Esophagus muscularis mucosa (tissue), 4 donors: ENCODE measurements at regions not wholly inside any gene's neighbourhood (a gene's known extent, or its start where the extent isn't known, plus 50 kb on each side); places are given as distances from the start of the nearest gene placed in this dataset.
"Not testable (repeated sequence)": the region's sequence is repeated elsewhere in the genome, so short reads cannot be mapped to it uniquely, and the experiment has no call there.

Source experiments
- DNase-seq: peaks from one replicate; pipeline ENCODE4 v3.0.0-alpha.2; 2017; ENCODE audit errors: extremely low spot score
- H3K27ac ChIP-seq, 4 donors: fragments of 200-600 bp; sonication (generic); replicated peaks in 1 of 4; 1 replicate in 3 of 4; 2 replicates in 1 of 4; pipeline ENCODE4 v1.5.1; 2016 to 2019; ENCODE audit warnings: mild to moderate bottlenecking in 1 of 4
- H3K27me3 ChIP-seq, 4 donors: fragments of 200-600 bp; sonication (generic); one replicate each; pipeline versions ENCODE4 v1.5.1 to v1.6.0; 2016 to 2019
- H3K36me3 ChIP-seq, 4 donors: fragments of 200-600 bp; sonication (generic); one replicate each; pipeline ENCODE4 v1.5.1; 2016 to 2019
- H3K4me1 ChIP-seq, 4 donors: fragments of 200-600 bp; sonication (generic); one replicate each; pipeline ENCODE4 v1.5.1; 2016 to 2019
- H3K4me3 ChIP-seq, 4 donors: fragments of 200-600 bp; sonication (generic); 1 replicate in 2 of 4; 2 replicates in 2 of 4; pipeline ENCODE4 v1.5.1; 2016 to 2019; ENCODE audit warnings: mild to moderate bottlenecking in 4 of 4, moderate library complexity in 1 of 4
- H3K9me3 ChIP-seq, 4 donors: fragments of 200-600 bp; sonication (generic); 1 replicate in 3 of 4; 2 replicates in 1 of 4; pipeline ENCODE4 v1.5.1; 2016 to 2019
- CTCF ChIP-seq, 3 experiments: fragments of 200-600 bp in 2 of 3; fragments of 450-650 bp in 1 of 3; sonication (generic) in 2 of 3; IDR thresholded peaks; one replicate each; pipeline ENCODE4 v1.5.1; 2017 to 2019; ENCODE audit warnings: antibody characterized with exemption in 3 of 3, mild to moderate bottlenecking in 2 of 3, moderate library complexity in 1 of 3
- EP300 ChIP-seq: sonication (generic); formaldehyde crosslinking; IDR thresholded peaks from one replicate; pipeline ENCODE4 v1.6.1; 2017; ENCODE audit warnings: antibody characterized with exemption
- POLR2A ChIP-seq: fragments of 450-650 bp; IDR thresholded peaks from one replicate; pipeline ENCODE4 v1.6.1; 2017; ENCODE audit warnings: antibody characterized with exemption, moderate library complexity, mild to moderate bottlenecking, low read depth
- POLR2AphosphoS5 ChIP-seq, 2 donors: sonication (generic); formaldehyde crosslinking; IDR thresholded peaks; one replicate each; pipeline ENCODE4 v1.6.1; 2017; ENCODE audit warnings: antibody characterized with exemption in 2 of 2
- WGBS: methylation state at CpG from one replicate; pipeline ENCODE4 v1.1.5; 2018; 5-methylcytosine and 5-hydroxymethylcytosine counted together
- intact Hi-C: fragments of 100-400 bp; cut with DNase I; formaldehyde crosslinking; loops from one replicate; pipeline ENCODE4 v1.15.1; 2023

DNA sequence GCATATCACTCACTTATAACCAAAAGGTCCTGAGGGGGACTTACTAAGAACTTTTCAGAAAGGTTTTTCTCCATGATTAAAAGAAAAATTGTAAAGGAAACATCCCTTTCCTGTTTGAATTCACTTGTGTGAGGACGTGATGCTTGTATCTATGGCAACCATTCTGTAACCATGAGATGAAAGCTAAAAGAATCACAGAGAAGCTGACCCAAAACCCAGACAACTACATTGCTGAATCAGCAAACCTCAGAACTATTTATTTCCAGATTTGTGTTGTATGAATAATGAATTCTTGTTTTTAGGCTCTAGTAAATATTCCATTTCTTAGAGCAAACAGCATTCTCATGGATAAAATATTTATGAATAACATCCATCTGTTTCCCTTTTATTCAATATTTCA is 91.2 kb downstream of the RCHY1 start:
- DNase-seq, result no peak
- Histone ChIP-seq H3K27ac (no peak overlapping the region), H3K4me3 (no peak overlapping the region), H3K9me3 (no peaks in the 10 kb centered on the region), H3K36me3 (no peaks in the 10 kb centered on the region), H3K27me3 (no peaks in the 10 kb centered on the region), H3K4me1 (no peaks in the 10 kb centered on the region)
- intact Hi-C loops, result no loop called here
- no peak for TF ChIP-seq POLR2A
- no peak for TF ChIP-seq EP300
- TF ChIP-seq POLR2AphosphoS5 (IDR thresholded peaks at IDR 0.05), result no peak
- no peak for TF ChIP-seq CTCF (IDR thresholded peaks at IDR 0.05)
- WGBS, result 22% methylated on average over 1 of the region's 1 CpG

- DNase-seq, result no peak
- intact Hi-C loops, result no loop called here
- 82% methylated on average over 2 of the region's 2 CpGs for WGBS
- Histone ChIP-seq H3K36me3 (no peaks in the 10 kb centered on the region), H3K9me3 (peaks cover 0 to 8% (median 4%) of the 10 kb centered on the region in 4 donors), H3K4me1 (no peaks in the 10 kb centered on the region), H3K27ac (no peak overlapping the region), H3K27me3 (no peaks in the 10 kb centered on the region), H3K4me3 (no peak overlapping the region)
- TF ChIP-seq POLR2AphosphoS5 (IDR thresholded peaks at IDR 0.05), result no peak
- no peak for TF ChIP-seq POLR2A
- TF ChIP-seq EP300, result no peak
- no peak for TF ChIP-seq CTCF (IDR thresholded peaks at IDR 0.05)
Measured at GRCh38 chr4:75412746-75413145, 101.5 kb downstream of the RCHY1 start.

DNA sequence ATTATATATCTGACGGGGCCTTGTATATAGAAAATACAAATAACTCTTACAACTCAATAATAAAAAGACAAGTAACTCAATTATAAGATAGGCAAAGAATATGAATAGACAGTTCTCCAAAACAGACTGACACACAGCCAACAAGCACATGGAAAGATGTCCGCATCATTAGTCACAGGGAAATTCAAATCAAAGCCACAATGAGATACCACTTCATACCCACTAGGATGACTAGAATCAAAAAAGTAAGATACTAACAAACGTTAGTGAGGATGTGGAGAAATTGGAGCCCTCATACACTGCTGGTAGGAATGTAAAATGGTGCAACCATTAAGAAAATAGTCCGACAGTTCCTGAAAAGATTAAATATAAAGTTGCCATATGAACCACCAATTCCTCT is 115.7 kb downstream of the RCHY1 start:
- intact Hi-C loops, result no loop called here
- 83% methylated on average over 4 of the region's 4 CpGs for WGBS
- Histone ChIP-seq H3K27ac (no peak overlapping the region), H3K9me3 (no peaks in the 10 kb centered on the region), H3K4me3 (no peak overlapping the region), H3K36me3 (no peaks in the 10 kb centered on the region), H3K27me3 (no peaks in the 10 kb centered on the region), H3K4me1 (no peaks in the 10 kb centered on the region)
- DNase-seq, result no peak
- no peak for TF ChIP-seq POLR2A
- TF ChIP-seq EP300, result no peak
- TF ChIP-seq POLR2AphosphoS5 (IDR thresholded peaks at IDR 0.05), result no peak
- TF ChIP-seq CTCF (IDR thresholded peaks at IDR 0.05), result no peak

DNA sequence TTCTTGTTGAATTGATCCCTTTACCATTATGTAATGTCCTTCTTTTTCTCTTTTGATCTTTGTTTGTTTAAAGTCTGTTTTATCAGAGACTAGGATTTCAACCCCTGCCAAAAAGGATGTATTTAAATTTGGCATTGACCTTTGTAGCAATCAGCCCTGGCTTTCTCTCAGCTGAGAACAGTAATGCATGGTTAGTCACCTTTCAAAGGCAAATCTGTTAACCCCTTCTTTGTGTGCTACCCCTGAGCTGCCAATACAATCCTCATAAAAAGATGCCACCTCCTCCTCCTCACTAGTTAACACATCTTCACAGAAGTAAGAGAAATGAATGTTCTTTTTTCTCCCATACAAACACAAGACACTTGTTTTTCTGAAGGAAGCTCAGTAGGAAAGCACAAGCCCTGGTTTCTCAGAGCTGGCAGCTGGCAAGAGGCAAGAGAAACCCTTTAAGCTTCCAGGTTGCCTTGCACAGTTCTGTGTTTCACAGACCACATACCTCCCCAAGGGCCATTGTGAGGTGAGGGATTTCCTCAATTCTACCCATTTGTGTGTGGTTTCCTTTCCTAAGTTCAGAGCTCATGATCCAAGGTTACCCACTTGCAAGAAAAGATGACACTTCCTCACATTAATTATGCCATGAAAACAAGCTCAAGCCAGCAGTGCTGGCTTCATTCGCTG is 122.6 kb downstream of the RCHY1 start:
- intact Hi-C loops, result no loop called here
- WGBS, result 69% methylated on average over 1 of the region's 1 CpG
- TF ChIP-seq POLR2A (no peak), EP300 (no peak), POLR2AphosphoS5 (IDR thresholded peaks at IDR 0.05) (no peak), CTCF (IDR thresholded peaks at IDR 0.05) (no peak)
- no peaks in the 10 kb centered on the region for H3K4me1 ChIP-seq
- no peak overlapping the region for H3K27ac ChIP-seq
- no peak overlapping the region for H3K4me3 ChIP-seq
- no peaks in the 10 kb centered on the region for H3K36me3 ChIP-seq
- DNase-seq, result no peak
- H3K9me3 ChIP-seq, result no peaks in the 10 kb centered on the region
- no peaks in the 10 kb centered on the region for H3K27me3 ChIP-seq

DNA sequence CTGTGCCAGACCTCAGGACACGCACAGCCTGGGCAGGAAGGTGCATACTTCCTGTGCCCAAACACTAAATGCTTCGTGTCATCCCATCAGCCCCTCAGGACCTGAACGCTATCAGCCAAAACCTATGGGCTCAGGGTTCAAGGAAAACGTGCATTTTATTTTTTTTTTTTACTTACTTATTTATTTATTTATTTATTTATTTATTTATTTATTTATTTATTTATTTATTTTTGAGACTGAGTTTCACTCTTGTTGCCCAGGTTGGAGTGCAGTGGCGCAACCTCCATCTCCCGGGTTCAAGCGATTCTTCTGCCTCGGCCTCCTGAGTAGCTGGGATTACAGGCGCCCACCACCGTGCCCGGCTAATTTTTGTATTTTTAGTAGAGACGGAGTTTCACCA is 127.8 kb downstream of the RCHY1 start:
- intact Hi-C loops, H3K27ac ChIP-seq, H3K4me1 ChIP-seq, H3K36me3 ChIP-seq, DNase-seq, H3K27me3 ChIP-seq, H3K9me3 ChIP-seq, H3K4me3 ChIP-seq: not testable (repeated sequence)
- 84% methylated on average over 12 of the region's 12 CpGs for WGBS
